Endodermal cell (in vitro differentiated cells): ENCODE measurements at regions not wholly inside any gene's neighbourhood (a gene's known extent, or its start where the extent isn't known, plus 50 kb on each side); places are given as distances from the start of the nearest gene placed in this dataset.

Experiments
- DNase-seq: peaks from one replicate; pipeline ENCODE4 v3.0.0-alpha.2; 2017
- H3K27ac ChIP-seq: 2 replicates; pipeline ENCODE4 v1.5.1; 2013; ENCODE audit warnings: mild to moderate bottlenecking, low read depth, low read length, moderate library complexity
- H3K27me3 ChIP-seq: 2 replicates; pipeline ENCODE4 v1.6.1; 2013; ENCODE audit warnings: mild to moderate bottlenecking, low read length, moderate library complexity; ENCODE audit not compliant: insufficient read depth, control insufficient read depth, poor library complexity, severe bottlenecking
- H3K36me3 ChIP-seq: 2 replicates; pipeline ENCODE4 v1.7.0; 2013; ENCODE audit warnings: mild to moderate bottlenecking, low read length, moderate library complexity; ENCODE audit not compliant: control insufficient read depth, insufficient read depth
- H3K4me1 ChIP-seq: one replicate; pipeline ENCODE4 v1.7.0; 2013; ENCODE audit warnings: low read length; ENCODE audit not compliant: control insufficient read depth, insufficient read depth
- H3K4me3 ChIP-seq: 2 replicates; pipeline ENCODE4 v1.5.1; 2013; ENCODE audit warnings: mild to moderate bottlenecking, low read length, moderate library complexity
- H3K9ac ChIP-seq: 2 replicates; pipeline ENCODE4 v1.6.1; 2013; ENCODE audit warnings: mild to moderate bottlenecking, low read length, moderate library complexity; ENCODE audit not compliant: poor library complexity, severe bottlenecking; ENCODE audit errors: extremely low read depth
- H3K9me3 ChIP-seq: 2 replicates; pipeline ENCODE4 v1.6.1; 2013; ENCODE audit warnings: mild to moderate bottlenecking, low read length, moderate library complexity; ENCODE audit not compliant: control insufficient read depth
- H3K27ac Mint-ChIP-seq: 2 replicates; pipeline ENCODE4 v1.8.0; 2020; ENCODE audit warnings: mixed read lengths
- H3K27me3 Mint-ChIP-seq: 2 replicates; pipeline ENCODE4 v1.8.0; 2021; ENCODE audit warnings: mild to moderate bottlenecking, mixed read lengths; ENCODE audit not compliant: insufficient read depth
- H3K36me3 Mint-ChIP-seq: 2 replicates; pipeline ENCODE4 v1.8.0; 2020; ENCODE audit warnings: low read depth, mixed read lengths
- H3K4me1 Mint-ChIP-seq: 2 replicates; pipeline ENCODE4 v1.8.0; 2020; ENCODE audit warnings: mixed read lengths
- H3K4me3 Mint-ChIP-seq: 2 replicates; pipeline ENCODE4 v1.8.0; 2020; ENCODE audit warnings: mild to moderate bottlenecking, moderate library complexity, mixed read lengths
- H3K9me3 Mint-ChIP-seq: 2 replicates; pipeline ENCODE4 v1.8.0; 2020; ENCODE audit warnings: mild to moderate bottlenecking, mixed read lengths
- WGBS, 2 experiments: methylation state at CpG; one replicate each; pipeline versions ENCODE4 v1.1.5 to v1.1.7; 2013; ENCODE audit warnings: missing lambda C conversion rate in 2 of 2, mixed read lengths in 1 of 2; ENCODE audit not compliant: insufficient coverage in 1 of 2, insufficient read length in 1 of 2; 5-methylcytosine and 5-hydroxymethylcytosine counted together
- TF ChIP-seq, protein P1 (sequence below): fragments of 200-600 bp; sonication (generic); conservative IDR thresholded peaks from 2 replicates; pipeline ENCODE4 v1.5.0; 2021; ENCODE audit warnings: antibody characterized with exemption, mild to moderate bottlenecking

DNA sequence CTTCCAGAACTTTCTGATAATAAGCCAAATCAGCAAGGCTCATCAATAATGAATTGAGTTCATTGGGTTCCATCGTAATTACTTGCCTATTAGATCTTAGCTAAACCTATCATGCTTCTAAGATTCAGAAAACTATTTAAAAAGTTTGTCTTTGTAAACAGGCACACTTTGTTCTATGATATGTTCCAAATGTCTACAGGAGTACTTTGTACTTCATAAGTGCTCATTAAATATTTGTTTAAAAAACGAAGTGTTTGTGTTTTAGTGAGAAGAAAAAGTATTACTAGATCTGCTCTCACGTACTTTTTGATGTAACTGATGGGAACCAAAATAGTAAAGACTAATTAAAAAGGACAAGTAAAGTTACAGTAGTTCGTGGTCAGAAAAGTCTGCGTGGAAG is 172.8 kb upstream of the FLRT2 start:
- no peaks in the 10 kb centered on the region for H3K36me3 Mint-ChIP-seq
- WGBS, 2 experiments: 96 to 98% methylated on average over 4 to 5 of the region's 5 CpGs

DNA sequence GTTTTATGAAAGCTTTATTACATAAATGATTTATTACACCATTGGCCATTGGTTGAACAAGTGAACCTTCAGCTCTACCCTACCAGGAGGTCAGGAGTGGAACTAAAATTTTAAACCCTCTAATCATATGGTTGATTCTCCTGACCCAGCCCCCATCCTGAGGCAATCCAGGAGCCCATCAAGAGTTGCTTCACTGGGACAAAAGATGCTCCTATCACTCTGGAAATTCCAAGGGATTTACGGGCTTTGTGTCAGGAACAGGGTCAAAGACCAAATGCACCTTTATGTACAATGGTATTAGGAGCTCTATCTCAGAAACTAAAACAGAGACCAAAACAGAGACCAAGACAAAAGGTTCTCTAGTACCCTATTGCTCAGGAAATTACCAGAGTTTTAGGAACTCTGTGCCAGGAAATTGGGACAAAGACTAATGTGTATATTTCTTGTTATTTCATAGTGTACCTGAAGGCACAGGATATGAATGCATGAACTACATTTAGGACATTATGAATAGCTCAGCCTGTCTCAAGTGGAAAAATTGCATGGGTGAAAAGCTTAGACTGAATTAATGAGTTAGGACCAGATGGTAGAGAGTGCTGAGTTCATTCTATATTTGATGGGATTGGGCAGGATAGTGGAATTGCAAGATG is 171.7 kb upstream of the FLRT2 start:
- Histone ChIP-seq H3K4me3 (no peak overlapping the region), H3K9me3 (peaks cover 11% of the 10 kb centered on the region), H3K4me1 (peaks cover 9% of the 10 kb centered on the region), H3K36me3 (no peaks in the 10 kb centered on the region), H3K9ac (no peak overlapping the region), H3K27ac (no peak overlapping the region), H3K27me3 (no peaks in the 10 kb centered on the region)
- H3K27ac Mint-ChIP-seq: no peak overlapping the region
- no peaks in the 10 kb centered on the region for H3K27me3 Mint-ChIP-seq
- H3K4me1 Mint-ChIP-seq: peaks cover 9% of the 10 kb centered on the region
- peaks cover 14% of the 10 kb centered on the region for H3K9me3 Mint-ChIP-seq
- 69% methylated on average over 1 of the region's 1 CpG; no CpG with 5 or more reads in 1 of the 2 experiments for WGBS, 2 experiments
- no peak overlapping the region for H3K4me3 Mint-ChIP-seq
- no peaks in the 10 kb centered on the region for H3K36me3 Mint-ChIP-seq
- DNase-seq: no peak
- TF ChIP-seq, protein P1, sequence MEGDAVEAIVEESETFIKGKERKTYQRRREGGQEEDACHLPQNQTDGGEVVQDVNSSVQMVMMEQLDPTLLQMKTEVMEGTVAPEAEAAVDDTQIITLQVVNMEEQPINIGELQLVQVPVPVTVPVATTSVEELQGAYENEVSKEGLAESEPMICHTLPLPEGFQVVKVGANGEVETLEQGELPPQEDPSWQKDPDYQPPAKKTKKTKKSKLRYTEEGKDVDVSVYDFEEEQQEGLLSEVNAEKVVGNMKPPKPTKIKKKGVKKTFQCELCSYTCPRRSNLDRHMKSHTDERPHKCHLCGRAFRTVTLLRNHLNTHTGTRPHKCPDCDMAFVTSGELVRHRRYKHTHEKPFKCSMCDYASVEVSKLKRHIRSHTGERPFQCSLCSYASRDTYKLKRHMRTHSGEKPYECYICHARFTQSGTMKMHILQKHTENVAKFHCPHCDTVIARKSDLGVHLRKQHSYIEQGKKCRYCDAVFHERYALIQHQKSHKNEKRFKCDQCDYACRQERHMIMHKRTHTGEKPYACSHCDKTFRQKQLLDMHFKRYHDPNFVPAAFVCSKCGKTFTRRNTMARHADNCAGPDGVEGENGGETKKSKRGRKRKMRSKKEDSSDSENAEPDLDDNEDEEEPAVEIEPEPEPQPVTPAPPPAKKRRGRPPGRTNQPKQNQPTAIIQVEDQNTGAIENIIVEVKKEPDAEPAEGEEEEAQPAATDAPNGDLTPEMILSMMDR: no peak

More for the DNA sequence above, 172.8 kb upstream of the FLRT2 start:
- Histone ChIP-seq H3K9ac (no peak overlapping the region), H3K27me3 (no peaks in the 10 kb centered on the region), H3K4me1 (peaks cover 8% of the 10 kb centered on the region), H3K27ac (no peak overlapping the region), H3K4me3 (no peak overlapping the region), H3K9me3 (peaks cover 11% of the 10 kb centered on the region), H3K36me3 (no peaks in the 10 kb centered on the region)
- TF ChIP-seq, protein P1: no peak
- H3K9me3 Mint-ChIP-seq: peaks cover 17% of the 10 kb centered on the region
- H3K27ac Mint-ChIP-seq: no peak overlapping the region
- H3K4me3 Mint-ChIP-seq: no peak overlapping the region
- H3K27me3 Mint-ChIP-seq: no peaks in the 10 kb centered on the region
- no peak for DNase-seq
- peaks cover 9% of the 10 kb centered on the region for H3K4me1 Mint-ChIP-seq

DNA sequence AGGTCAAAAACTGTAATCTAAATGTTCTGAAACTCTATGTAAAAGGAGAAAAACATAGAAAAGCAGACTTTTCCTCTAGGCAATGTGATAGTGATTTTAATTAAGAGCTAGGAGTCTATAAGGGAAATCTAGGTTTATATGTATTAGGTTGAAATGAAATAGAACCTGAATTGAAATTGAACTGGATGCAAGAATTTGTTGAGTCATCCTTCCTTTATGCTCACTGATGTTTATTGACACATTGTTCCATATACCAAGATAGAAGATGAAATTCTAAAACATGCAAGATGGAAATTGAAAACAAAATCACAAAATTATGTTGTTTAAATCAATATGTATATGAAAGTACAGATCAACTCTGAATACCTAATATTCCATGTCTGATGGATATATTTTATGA is 170.4 kb upstream of the FLRT2 start:
- no peak overlapping the region for H3K27ac ChIP-seq
- H3K4me3 ChIP-seq: no peak overlapping the region
- no peak overlapping the region for H3K4me3 Mint-ChIP-seq
- DNase-seq: no peak
- no peak overlapping the region for H3K27ac Mint-ChIP-seq
- TF ChIP-seq, protein P1: no peak
- H3K9me3 Mint-ChIP-seq: peaks cover 3% of the 10 kb centered on the region
- H3K4me1 Mint-ChIP-seq: peaks cover 16% of the 10 kb centered on the region
- H3K4me1 ChIP-seq: peaks cover 11% of the 10 kb centered on the region
- H3K27me3 ChIP-seq: no peaks in the 10 kb centered on the region
- H3K36me3 Mint-ChIP-seq: no peaks in the 10 kb centered on the region
- H3K36me3 ChIP-seq: no peaks in the 10 kb centered on the region
- no peaks in the 10 kb centered on the region for H3K27me3 Mint-ChIP-seq
- H3K9ac ChIP-seq: no peak overlapping the region
- no peaks in the 10 kb centered on the region for H3K9me3 ChIP-seq
